Body of pancreas (tissue), 4 donors: ENCODE measurements at regions not wholly inside any gene's neighbourhood (a gene's known extent, or its start where the extent isn't known, plus 50 kb on each side); places are given as distances from the start of the nearest gene placed in this dataset.

Experiments
- CTCF ChIP-seq, 7 experiments: fragments of 450-650 bp in 4 of 7; fragments of 200-600 bp in 3 of 7; sonication (generic) in 3 of 7; IDR thresholded peaks; one replicate each; pipeline ENCODE4 v1.5.1; 2016 to 2019; ENCODE audit warnings: antibody characterized with exemption in 7 of 7
- POLR2A ChIP-seq, 3 donors: fragments of 450-650 bp; IDR thresholded peaks; one replicate each; pipeline ENCODE4 v1.6.1; 2016; ENCODE audit warnings: antibody characterized with exemption in 3 of 3, mild to moderate bottlenecking in 2 of 3

- TF ChIP-seq CTCF (IDR thresholded peaks at IDR 0.05): no peak
- no peak for TF ChIP-seq POLR2A (IDR thresholded peaks at IDR 0.05)
Measured at GRCh38 chr15:96627031-96627568, 296.6 kb downstream of the NR2F2 start.
